ENCODE measurements at regions not wholly inside any gene's neighbourhood (a gene's known extent, or its start where the extent isn't known, plus 50 kb on each side); places are given as distances from the start of the nearest gene placed in this dataset.
A peak's percentile ranks its signal among the peaks of the same experiment; 100 is the strongest.

DNA sequence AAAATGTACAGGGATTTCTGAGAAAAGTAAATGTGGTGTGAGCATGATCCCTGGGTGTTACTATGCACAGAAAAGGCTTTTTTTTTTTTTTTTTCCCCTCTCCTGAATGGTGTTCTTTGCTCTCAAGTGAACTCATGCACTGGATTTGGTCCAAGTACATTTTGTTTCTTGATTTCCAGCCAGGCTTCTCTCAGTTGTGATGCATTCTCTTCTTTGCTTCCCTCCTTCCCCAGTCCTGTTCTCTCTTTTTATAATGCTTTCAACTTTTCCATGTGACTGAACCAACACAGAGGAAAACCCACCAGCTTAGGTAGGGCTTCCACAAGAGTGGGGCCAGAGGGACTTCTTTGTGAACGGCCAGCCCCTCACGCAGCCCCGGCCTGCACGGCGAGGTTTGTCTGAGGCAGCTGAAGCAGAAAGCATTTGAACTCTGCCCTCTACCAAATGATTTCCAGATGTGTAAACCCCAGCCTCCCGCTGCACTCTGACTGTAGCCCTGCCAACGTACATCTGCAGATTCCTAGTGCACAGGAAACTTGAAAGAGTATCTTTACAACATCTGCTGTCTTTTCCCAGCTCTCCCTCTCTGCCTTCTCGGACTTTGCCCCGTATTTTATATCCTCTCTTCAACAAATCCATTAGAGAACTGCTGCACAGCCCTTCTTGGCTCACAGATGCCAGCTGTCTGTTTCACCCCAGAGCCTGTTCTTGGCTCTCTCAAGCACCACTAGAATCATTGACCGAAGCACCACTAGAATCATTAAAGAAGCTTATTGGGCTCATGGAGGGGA, 71.8 kb upstream of the CD180 start:
- 0 out of 2 replicates have a peak, but pooled peaks have one; percentile 27 for TF ChIP-seq GATA2 (IDR thresholded peaks at IDR 0.05; ENCODE audit: low read depth, low read length)
- no peak for TF ChIP-seq GATA3 (IDR thresholded peaks at IDR 0.05; ENCODE audit: low read depth, low read length)
